Spinal cord (tissue), 9 donors: ENCODE measurements at regions not wholly inside any gene's neighbourhood (a gene's known extent, or its start where the extent isn't known, plus 50 kb on each side); places are given as distances from the start of the nearest gene placed in this dataset.
"Not testable (repeated sequence)": the region's sequence is repeated elsewhere in the genome, so short reads cannot be mapped to it uniquely, and the experiment has no call there.

Experiments
- DNase-seq, 6 donors: peaks; one replicate each; pipeline versions ENCODE4 v3.0.0 to v3.0.0-alpha.2; 2013 to 2015; ENCODE audit warnings: low spot score in 6 of 6, low read depth in 4 of 6
- H3K27ac ChIP-seq: one replicate; pipeline ENCODE4 v1.5.1; 2013; ENCODE audit warnings: low read depth, low read length, control low read depth
- H3K27me3 ChIP-seq: one replicate; pipeline ENCODE4 v1.6.1; 2013; ENCODE audit warnings: low read length; ENCODE audit not compliant: control insufficient read depth, insufficient read depth
- H3K36me3 ChIP-seq: one replicate; pipeline ENCODE4 v1.6.1; 2013; ENCODE audit warnings: low read length; ENCODE audit not compliant: control insufficient read depth, insufficient read depth
- H3K4me1 ChIP-seq: one replicate; pipeline ENCODE4 v1.6.1; 2013; ENCODE audit warnings: low read length; ENCODE audit not compliant: control insufficient read depth, insufficient read depth
- H3K4me3 ChIP-seq: one replicate; pipeline ENCODE4 v1.5.1; 2013; ENCODE audit warnings: low read depth, low read length, control low read depth
- H3K9me3 ChIP-seq: one replicate; pipeline ENCODE4 v1.6.1; 2013; ENCODE audit warnings: low read length; ENCODE audit not compliant: control insufficient read depth, insufficient read depth
- WGBS: methylation state at CpG from one replicate; pipeline ENCODE4 v1.1.5; 2013; ENCODE audit warnings: missing lambda C conversion rate; ENCODE audit not compliant: insufficient coverage; 5-methylcytosine and 5-hydroxymethylcytosine counted together
- donor health status: healthy.

DNA sequence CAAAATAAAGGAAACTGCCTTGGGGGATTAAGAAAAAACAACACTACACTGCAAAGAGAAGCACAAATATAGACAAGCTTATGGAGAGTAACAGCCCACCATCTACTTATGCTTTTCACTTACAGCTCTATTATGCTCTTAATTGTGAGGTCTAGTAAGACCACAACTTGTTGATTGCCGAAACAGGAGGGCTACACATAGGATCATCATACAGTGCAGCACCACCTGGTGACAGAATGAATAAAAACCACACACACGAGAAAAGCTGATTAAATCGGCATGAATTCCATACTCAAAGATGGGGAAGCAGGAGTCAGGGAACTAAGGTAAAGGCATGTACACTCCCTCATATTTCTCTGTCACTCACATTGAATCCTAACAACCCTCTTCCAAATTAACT, 259.2 kb downstream of the IKZF2 start:
- Histone ChIP-seq H3K4me3 (no peak overlapping the region), H3K9me3 (no peaks in the 10 kb centered on the region), H3K27me3 (no peaks in the 10 kb centered on the region), H3K4me1 (no peaks in the 10 kb centered on the region), H3K27ac (no peak overlapping the region), H3K36me3 (no peaks in the 10 kb centered on the region)
- no CpG with 5 or more reads among the region's 3 CpGs for WGBS
- DNase-seq: peak in 2 of 6 donors; percentile 41 to 68

DNA sequence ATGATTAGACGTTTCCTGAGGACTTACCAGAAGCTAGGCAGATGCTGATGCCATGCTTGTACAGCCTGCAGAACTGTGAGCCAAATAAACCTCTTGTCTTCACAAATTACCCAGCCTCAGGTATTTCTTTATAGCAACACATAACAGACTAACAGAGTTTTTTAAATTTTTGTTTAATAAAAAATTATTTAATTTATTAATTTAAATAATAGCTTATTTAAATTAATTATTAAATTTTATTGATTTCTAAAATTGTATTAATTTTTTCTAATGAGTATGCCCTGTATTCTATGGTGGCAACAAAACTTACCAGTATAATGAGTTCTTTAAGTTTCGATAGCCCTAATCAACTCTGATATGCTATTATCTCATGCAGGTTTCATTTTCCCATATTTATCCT, 259.8 kb downstream of the IKZF2 start:
- WGBS: 80% methylated on average over 1 of the region's 2 CpGs
- DNase-seq: no peak
- no peaks in the 10 kb centered on the region for H3K27me3 ChIP-seq
- H3K27ac ChIP-seq: no peak overlapping the region
- H3K9me3 ChIP-seq: no peaks in the 10 kb centered on the region
- no peaks in the 10 kb centered on the region for H3K36me3 ChIP-seq
- H3K4me3 ChIP-seq: no peak overlapping the region
- no peaks in the 10 kb centered on the region for H3K4me1 ChIP-seq

DNA sequence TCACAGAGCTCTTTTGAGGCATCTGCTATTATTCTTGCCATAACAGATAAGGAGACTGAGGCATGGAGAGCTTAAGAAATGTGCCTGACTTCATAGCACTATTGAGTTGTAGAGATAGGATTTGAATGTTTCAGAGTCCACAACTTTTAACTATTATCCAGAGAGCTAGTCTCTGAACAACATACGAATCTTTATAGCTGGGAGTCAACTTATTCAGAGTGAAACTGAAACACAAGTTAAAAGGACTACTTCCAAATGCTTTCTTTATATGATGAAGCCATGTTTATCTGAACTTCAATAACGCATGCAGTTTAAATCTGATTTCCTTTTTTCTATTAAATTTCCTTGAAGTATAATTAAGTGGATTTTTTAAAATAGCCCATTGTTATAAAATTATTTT, 268.8 kb downstream of the IKZF2 start:
- no CpG with 5 or more reads among the region's 2 CpGs for WGBS
- no peak for DNase-seq
- Histone ChIP-seq H3K27ac (no peak overlapping the region), H3K4me3 (no peak overlapping the region), H3K27me3 (no peaks in the 10 kb centered on the region), H3K9me3 (no peaks in the 10 kb centered on the region), H3K36me3 (no peaks in the 10 kb centered on the region), H3K4me1 (no peaks in the 10 kb centered on the region)

GRCh38 chr2:212876556-212876955, 274.9 kb downstream of the IKZF2 start:
- H3K9me3 ChIP-seq, H3K36me3 ChIP-seq, H3K4me1 ChIP-seq, H3K4me3 ChIP-seq, H3K27ac ChIP-seq, H3K27me3 ChIP-seq, DNase-seq: not testable (repeated sequence)
- WGBS: no CpG with 5 or more reads among the region's 6 CpGs

DNA sequence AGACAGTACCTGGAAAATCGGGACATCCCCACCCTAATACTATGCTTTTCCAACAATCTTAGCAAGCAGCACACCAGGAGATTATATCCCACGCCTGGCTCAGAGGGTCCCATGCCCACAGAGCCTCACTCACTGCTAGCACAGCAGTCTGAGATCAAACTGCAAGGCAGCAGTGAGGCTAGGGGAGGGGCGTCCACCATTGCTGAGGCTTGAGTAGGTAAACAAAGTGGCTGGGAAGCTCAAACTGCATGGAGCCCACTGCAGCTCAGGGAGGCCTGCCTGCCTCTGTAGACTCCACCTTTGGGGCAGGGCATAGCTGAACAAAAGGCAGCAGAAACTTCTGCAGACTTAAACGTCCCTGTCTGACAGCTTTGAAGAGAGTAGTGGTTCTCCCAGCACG, 275.5 kb downstream of the IKZF2 start:
- DNase-seq, H3K9me3 ChIP-seq, H3K36me3 ChIP-seq, H3K4me3 ChIP-seq, H3K4me1 ChIP-seq, H3K27ac ChIP-seq, H3K27me3 ChIP-seq: not testable (repeated sequence)
- WGBS: 94% methylated on average over 4 of the region's 5 CpGs

DNA sequence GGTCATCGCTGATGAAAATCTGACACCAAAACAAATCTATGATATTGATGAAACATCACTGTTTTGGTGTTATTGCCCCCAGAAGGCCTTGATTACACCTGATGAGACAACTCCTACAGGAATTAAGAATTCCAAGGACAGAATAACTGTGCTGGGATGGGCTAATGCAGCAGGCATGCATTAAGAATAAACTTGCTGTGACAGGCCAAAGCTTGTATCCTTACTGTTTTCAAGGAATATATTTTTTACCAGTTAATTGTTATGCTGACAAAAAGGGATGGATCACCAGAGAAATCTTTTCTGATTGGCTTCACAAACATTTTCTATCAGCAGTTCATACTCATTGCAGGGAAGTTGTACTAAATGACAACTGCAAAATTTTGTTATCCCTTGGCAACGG, 278.2 kb downstream of the IKZF2 start:
- H3K27me3 ChIP-seq: no peaks in the 10 kb centered on the region
- no CpG with 5 or more reads among the region's 2 CpGs for WGBS

DNA sequence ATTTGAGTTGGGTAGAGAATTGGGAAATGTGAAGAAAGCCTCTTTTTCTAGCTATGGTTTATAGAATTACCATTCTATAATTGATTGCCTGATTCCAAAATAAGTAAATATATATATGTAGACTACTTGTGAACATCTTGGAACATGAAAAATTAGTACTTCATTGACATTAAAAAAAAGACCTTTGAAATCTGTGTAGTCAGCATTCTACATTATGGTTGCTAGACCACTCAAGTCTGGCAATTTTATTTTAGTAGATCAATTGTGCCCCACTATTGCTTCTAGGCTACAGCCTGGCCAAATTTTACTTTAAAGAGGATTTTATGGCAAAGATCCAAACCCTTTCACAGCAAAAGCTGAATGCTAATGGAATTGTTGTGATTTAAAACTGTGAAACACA, 279.8 kb downstream of the IKZF2 start:
- no peak overlapping the region for H3K4me3 ChIP-seq
- H3K27ac ChIP-seq: no peak overlapping the region
- H3K27me3 ChIP-seq: no peaks in the 10 kb centered on the region
- H3K4me1 ChIP-seq: no peaks in the 10 kb centered on the region
- peak in 1 of 6 donors; percentile 13 for DNase-seq
- H3K9me3 ChIP-seq: peaks cover 2% of the 10 kb centered on the region
- no peaks in the 10 kb centered on the region for H3K36me3 ChIP-seq

More for the DNA sequence above, 278.2 kb downstream of the IKZF2 start:
- Histone ChIP-seq H3K36me3 (no peaks in the 10 kb centered on the region), H3K9me3 (peaks cover 2% of the 10 kb centered on the region), H3K4me3 (no peak overlapping the region), H3K4me1 (no peaks in the 10 kb centered on the region), H3K27ac (no peak overlapping the region)
- DNase-seq: no peak

DNA sequence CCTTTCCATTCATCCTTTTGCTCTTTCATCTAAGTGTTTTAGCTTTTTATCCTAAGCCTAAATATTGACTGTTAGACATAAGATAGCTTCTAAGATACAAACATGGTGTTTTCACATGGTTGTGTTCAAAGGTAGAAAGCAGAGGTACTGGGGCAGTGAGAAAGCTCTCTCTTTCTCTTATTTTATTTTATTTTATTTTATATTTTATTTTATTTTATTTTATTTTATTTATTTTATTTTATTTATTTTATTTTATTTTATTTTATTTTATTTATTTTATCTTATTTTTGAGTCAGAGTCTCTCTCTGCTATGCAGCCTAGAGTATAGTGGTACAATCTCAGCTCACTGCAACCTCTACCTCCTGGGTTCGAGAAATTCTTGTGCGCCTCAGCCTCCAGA, 287.2 kb downstream of the IKZF2 start:
- Histone ChIP-seq H3K4me1 (no peaks in the 10 kb centered on the region), H3K27me3 (no peaks in the 10 kb centered on the region), H3K27ac (no peak overlapping the region), H3K4me3 (no peak overlapping the region), H3K36me3 (no peaks in the 10 kb centered on the region), H3K9me3 (peaks cover 12% of the 10 kb centered on the region)
- no peak for DNase-seq
- no CpG with 5 or more reads among the region's 2 CpGs for WGBS

DNA sequence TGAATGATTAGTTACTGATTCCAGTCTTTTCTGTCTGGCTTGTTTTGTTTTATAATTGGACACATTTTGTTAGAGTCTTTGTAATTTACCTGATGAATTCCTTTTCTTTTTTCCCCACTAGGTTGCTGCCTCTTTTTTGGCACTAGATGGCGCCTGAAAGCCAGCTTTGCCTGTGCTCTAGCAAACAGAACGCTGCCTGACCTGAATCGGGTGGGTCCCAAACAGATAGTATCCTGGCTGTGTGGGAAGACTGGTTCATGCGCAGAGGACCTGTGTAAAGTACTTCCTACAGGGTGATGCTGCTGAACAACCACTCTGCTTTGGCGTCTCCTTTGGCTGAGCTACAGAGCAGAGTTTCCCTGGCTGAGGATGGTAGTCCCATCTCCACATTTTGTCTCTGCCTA, 288.2 kb downstream of the IKZF2 start:
- H3K4me1 ChIP-seq: no peaks in the 10 kb centered on the region
- WGBS: 51% methylated on average over 5 of the region's 5 CpGs

DNA sequence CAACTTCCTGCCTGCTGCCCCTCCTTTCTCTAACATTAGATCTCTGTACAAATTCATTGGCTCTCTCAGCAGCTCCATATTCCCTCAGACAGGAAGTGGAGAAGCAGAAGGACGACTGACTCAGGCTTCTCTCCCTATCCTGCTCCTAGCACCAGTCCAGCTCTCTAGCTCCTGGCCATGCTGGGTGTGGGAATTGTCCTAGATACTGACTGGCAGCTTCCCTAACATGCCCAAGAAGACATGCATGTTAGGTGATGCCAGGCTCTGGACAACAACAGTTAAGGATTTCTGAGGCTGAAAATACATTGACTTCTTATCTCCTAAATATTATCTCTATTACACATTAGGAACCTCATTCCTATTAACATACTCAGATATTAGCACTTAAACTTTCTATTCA, 292.9 kb downstream of the IKZF2 start:
- DNase-seq: no peak
- no CpG with 5 or more reads among the region's 1 CpG for WGBS

More for the DNA sequence above, 288.2 kb downstream of the IKZF2 start:
- Histone ChIP-seq H3K36me3 (no peaks in the 10 kb centered on the region), H3K27ac (no peak overlapping the region), H3K27me3 (no peaks in the 10 kb centered on the region), H3K9me3 (peaks cover 12% of the 10 kb centered on the region), H3K4me3 (no peak overlapping the region)
- DNase-seq: no peak

More for the DNA sequence above, 292.9 kb downstream of the IKZF2 start:
- Histone ChIP-seq H3K4me1 (no peaks in the 10 kb centered on the region), H3K27ac (no peak overlapping the region), H3K9me3 (peaks cover 7% of the 10 kb centered on the region), H3K27me3 (no peaks in the 10 kb centered on the region), H3K36me3 (no peaks in the 10 kb centered on the region), H3K4me3 (no peak overlapping the region)
